ENCODE measurements at regions not wholly inside any gene's neighbourhood (a gene's known extent, or its start where the extent isn't known, plus 50 kb on each side); places are given as distances from the start of the nearest gene placed in this dataset.
A peak's percentile ranks its signal among the peaks of the same experiment; 100 is the strongest.

DNA sequence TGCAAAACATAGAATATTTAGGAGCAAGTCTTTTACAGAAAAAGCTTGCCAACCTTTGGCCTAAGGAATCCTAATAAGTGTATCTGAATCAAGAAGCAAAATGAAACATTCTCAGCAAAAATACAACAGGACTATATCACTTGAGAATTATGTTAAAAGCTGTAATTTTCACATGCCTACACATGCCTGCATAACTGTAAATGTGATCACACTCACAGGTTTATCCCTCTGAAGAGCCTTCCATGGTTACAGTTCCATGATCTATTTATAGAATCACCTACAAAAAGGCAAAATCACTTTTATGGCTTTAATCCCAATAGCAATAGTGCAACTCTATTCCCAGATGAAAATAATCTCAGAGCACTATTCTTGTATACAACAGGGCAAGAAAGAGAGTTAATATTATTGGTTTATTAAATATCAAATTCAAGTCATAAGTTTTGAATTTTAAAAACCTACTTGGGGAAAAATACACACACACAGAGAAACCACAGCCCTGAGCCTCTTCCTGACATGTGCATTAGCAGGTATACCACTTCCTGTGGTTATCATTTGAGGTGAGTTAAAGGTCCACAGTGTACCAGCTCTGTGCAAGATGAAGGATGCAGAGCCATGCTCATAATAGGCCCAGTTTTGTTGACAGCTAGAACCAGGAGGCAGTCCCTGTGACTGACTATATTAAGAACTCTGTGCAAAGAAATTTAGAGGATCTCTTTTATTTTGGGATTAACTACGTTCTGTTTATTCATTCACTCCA, 252.5 kb upstream of the TGFBR2 start:
- no peak for DNase-seq (ENCODE audit: low read depth)
- TF ChIP-seq, protein P1, sequence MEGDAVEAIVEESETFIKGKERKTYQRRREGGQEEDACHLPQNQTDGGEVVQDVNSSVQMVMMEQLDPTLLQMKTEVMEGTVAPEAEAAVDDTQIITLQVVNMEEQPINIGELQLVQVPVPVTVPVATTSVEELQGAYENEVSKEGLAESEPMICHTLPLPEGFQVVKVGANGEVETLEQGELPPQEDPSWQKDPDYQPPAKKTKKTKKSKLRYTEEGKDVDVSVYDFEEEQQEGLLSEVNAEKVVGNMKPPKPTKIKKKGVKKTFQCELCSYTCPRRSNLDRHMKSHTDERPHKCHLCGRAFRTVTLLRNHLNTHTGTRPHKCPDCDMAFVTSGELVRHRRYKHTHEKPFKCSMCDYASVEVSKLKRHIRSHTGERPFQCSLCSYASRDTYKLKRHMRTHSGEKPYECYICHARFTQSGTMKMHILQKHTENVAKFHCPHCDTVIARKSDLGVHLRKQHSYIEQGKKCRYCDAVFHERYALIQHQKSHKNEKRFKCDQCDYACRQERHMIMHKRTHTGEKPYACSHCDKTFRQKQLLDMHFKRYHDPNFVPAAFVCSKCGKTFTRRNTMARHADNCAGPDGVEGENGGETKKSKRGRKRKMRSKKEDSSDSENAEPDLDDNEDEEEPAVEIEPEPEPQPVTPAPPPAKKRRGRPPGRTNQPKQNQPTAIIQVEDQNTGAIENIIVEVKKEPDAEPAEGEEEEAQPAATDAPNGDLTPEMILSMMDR (conservative IDR thresholded peaks at IDR 0.05; ENCODE audit: low read depth, low read length), result no peak
- H3K4me3 ChIP-seq (ENCODE audit: low read depth, low read length), result no peak overlapping the region

DNA sequence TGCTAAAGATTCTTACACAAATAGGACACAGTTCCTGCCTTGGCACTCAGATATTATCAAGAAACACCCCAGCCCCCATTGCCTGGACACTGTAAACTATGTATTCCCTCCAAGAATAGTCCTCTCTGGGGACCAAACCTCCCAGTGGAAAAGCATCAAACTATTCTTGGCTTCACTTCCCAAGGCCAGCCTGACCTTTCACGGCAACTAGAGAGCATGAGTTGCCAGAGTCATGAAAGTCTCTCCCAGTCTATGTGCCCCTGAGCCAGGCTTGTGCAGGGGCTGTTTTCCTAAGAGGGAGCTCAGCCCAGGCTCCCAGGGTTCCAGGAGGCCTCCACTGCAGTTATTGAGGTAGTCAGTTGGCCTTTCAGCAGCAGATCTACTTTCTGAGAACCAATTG, 251.9 kb upstream of the TGFBR2 start:
- H3K4me3 ChIP-seq (ENCODE audit: low read depth, low read length), result no peak overlapping the region
- no peak for DNase-seq (ENCODE audit: low read depth)
- TF ChIP-seq, protein P1 (conservative IDR thresholded peaks at IDR 0.05; ENCODE audit: low read depth, low read length), result no peak

DNA sequence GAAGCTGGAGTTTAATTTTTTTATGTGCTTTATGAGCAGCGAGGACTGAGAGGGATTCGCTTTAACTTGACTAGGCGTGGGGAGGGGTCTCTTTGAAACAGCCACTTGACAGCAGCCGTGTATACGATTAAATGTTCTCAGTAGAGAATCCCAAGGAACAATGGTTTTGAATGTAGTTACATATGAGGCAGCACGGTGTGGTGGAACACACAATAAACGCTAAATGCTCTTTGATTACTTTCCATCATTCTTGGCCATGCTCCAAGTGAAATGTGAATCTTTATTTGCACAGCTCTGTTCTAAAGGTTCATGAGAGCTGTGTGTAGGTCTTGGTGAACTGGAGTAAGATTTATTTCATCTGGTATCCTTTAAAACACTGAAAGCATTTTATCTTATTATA, 251.4 kb upstream of the TGFBR2 start:
- no peak overlapping the region for H3K4me3 ChIP-seq (ENCODE audit: low read depth, low read length)
- DNase-seq (ENCODE audit: low read depth), result no peak
- TF ChIP-seq, protein P1 (conservative IDR thresholded peaks at IDR 0.05; ENCODE audit: low read depth, low read length), result no peak

DNA sequence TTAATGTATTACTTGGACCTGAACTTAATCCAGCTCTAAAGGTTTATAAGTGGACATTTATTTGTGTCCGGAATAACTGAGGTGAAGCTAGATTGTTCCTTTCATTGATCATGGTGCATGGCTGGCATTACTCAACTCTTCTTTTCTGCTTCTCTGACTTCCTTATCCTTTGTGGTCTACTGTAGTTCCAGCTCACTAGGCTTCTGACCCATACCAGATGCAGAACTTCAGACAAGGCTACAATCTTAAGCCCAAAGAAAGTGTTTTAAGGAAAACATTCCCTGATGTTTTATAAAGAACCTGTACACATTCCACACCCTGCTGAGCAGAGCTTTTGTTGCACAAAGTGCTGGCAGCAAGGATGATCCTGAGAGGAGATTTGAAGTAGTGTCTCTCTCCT, 250.8 kb upstream of the TGFBR2 start:
- DNase-seq (ENCODE audit: low read depth), result peak; percentile 76
- TF ChIP-seq, protein P1 (conservative IDR thresholded peaks at IDR 0.05; ENCODE audit: low read depth, low read length), result no peak
- H3K4me3 ChIP-seq (ENCODE audit: low read depth, low read length), result no peak overlapping the region

DNA sequence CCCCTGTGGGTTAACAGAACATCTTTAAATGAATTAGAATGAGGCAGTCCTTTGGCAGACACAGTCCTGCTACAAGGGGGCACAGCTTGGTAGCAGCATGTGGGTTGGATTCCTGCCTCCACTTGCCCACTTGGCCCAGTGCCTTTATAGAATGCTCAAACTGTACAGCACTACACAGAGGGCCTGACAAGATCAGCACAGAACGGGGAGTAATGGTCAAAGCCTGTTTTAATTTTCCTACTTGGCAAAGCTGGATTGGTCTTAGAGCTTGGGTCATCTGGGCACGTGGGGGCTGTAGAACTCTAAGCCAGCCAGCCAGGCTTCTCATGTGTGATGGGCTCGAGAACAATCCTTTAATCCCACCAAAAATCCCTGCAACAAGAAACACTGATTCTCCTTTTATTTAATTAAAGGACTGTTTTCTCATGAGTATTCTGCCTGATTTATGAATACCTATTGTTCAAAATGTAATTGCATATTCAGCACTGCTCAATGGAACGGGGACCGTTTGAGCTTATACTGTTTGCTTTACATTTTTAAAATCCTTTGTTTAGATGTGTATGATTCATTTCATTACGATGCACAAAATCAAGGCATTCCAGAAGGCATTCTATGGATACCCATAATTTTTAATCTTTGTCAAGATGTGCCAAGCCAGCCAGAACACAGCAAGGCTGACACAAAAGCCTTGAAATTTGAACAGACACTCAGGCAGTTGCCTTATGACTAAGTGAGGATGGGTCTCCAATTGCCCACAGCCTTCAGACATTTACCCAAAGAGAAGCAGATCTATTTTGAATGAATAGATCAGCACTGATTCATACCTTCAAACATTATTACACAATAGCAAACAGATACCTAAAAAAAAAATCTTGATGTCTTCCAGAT, 249.3 kb upstream of the TGFBR2 start:
- no peak for DNase-seq (ENCODE audit: low read depth)
- TF ChIP-seq, protein P1 (conservative IDR thresholded peaks at IDR 0.05; ENCODE audit: low read depth, low read length), result no peak
- H3K4me3 ChIP-seq (ENCODE audit: low read depth, low read length), result no peak overlapping the region

DNA sequence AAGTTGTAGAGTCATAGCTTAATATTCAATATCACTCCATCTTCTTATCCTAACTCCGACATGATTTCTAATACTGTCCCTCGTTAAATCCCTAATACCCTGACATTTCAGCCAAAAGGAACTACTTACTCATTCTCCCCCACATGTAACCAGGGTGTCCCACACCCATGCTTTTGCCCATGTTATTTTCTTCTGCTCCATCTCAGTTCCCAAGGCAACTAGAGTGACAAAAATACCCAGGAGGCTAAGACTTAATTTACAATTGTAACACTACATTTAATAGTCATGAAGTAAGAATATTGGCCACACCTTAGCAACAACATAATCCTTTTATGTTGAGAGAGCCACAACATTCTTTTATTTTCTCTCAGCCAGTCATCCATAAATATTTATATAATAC, 248.5 kb upstream of the TGFBR2 start:
- no peak for DNase-seq (ENCODE audit: low read depth)
- no peak overlapping the region for H3K4me3 ChIP-seq (ENCODE audit: low read depth, low read length)
- TF ChIP-seq, protein P1 (conservative IDR thresholded peaks at IDR 0.05; ENCODE audit: low read depth, low read length), result no peak
